HG03097 (cell line): ENCODE measurements at regions not wholly inside any gene's neighbourhood (a gene's known extent, or its start where the extent isn't known, plus 50 kb on each side); places are given as distances from the start of the nearest gene placed in this dataset.
"Not testable (repeated sequence)": the region's sequence is repeated elsewhere in the genome, so short reads cannot be mapped to it uniquely, and the experiment has no call there.

Experiments
- ATAC-seq: cut with Tn5 transposase; IDR thresholded peaks from one replicate; pipeline ENCODE4 v1.9.1; 2021; ENCODE audit not compliant: unreplicated experiment, low FRiP score

DNA sequence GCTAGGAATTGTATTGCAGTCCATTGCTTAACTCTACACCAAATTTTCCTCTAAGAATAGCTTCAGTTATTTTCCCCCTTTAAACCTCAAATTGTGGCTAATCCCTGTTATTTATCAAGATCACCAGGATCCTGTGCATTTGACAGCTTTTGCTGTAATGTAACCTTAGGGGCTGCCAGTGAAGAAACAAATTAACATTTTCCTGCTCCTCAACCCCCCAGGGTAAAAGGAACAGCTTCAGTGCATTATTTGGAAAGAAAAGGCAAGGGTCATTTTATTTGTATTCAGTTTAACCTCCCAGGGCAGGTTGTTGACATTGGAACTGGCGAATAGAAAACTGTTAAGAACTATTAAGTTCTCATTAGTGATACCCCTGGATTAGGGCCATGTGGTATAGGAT lies 57.0 kb downstream of the PCDH20 start:
- no peak for ATAC-seq

DNA sequence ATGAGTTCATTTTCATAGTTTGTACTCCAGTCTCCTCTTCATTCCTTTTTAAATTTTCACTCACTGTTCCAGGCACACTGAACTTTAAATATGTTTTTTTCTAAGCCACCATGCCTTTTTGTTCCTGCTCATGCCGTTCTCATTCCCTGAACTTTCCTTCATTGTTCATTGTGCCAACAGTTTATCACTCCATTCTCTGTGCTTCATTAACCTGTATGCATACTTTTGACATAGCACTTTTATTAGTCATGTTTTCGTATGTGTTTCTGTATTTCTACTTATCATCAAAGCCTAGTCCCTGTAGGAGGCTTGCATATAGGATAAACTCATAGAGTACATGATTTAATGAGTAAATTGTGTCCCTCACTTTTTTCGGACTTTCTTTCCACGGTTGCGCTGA lies 65.3 kb downstream of the PCDH20 start:
- no peak for ATAC-seq

DNA sequence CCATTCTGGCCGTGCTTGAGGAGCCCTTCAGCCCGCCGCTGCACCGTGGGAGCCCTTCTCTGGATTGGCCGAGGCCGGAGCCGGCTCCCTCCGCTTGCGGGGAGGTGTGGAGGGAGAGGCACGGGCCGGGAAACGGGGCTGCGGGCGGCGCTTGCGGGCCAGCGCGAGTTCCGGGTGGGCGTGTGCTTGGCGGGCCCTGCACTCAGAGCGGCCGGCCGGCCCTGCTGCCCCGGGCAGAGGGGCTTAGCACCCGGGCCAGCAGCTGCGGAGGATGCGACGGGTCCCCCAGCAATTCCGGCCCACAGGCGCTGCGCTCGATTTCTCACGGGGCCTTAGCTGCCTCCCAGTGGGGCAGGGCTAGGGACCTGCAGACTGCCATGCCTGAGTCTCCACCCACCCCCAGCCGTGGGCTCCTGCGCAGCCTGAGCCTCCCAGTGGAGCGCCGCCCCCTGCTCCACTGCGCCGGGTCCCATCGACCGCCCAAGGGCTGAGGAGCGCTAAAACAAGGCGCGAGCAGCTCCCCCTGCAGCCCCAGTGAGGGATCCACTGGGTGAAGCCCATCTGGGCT lies 76.5 kb downstream of the PCDH20 start:
- no peak for ATAC-seq

DNA sequence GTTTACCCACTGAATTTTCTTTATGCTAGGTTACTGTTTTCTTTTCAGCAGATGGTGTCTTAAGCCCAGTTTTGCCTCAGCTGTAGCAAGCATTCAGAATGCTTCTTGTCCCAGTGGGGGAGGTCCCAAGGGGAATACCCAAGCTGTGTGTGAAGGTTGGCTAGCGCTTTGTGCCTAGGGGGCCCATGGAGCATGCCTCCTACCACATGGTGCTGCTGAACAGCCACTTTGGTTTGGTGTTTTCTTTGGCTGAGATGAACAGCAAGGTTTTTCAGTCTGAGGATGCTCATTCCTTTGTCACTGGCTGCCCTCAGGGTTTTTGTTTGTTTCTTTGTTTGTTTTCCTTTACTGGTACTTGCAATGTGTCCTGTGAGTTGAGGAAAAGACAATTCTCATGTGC lies 99.0 kb downstream of the PCDH20 start:
- ATAC-seq: no peak

DNA sequence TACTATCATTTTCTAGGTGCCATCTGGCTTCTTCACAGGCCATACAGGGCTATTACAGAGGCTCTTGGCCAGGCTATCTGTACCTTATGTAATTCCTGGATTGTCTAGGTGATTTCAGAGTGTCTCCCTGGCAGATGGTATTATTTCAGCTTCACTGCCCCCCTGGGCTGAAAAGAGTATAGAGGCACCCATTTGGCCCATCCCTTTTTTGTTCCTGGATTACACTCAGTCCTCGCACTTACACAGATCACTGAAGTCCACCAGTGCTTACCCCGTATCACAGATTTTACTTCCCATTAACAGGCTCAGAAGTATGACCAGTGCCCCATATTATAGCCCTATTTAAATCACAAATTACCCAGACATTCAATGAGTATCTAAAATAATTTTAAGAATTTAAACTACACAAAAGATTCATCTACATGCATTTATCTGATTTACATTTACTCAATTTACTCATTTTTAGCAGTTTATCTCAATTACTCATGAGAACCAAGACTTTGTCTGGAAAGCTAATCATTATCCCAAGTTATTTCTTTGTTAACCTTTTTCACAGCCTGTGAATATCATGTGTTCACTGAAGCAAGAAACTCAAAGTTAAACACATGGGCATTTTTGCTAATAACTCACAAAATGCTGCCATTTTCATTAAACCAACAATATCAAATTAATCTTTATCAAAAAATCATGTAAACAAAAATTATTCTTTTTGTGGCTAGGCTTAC lies 121.0 kb downstream of the PCDH20 start:
- no peak for ATAC-seq

DNA sequence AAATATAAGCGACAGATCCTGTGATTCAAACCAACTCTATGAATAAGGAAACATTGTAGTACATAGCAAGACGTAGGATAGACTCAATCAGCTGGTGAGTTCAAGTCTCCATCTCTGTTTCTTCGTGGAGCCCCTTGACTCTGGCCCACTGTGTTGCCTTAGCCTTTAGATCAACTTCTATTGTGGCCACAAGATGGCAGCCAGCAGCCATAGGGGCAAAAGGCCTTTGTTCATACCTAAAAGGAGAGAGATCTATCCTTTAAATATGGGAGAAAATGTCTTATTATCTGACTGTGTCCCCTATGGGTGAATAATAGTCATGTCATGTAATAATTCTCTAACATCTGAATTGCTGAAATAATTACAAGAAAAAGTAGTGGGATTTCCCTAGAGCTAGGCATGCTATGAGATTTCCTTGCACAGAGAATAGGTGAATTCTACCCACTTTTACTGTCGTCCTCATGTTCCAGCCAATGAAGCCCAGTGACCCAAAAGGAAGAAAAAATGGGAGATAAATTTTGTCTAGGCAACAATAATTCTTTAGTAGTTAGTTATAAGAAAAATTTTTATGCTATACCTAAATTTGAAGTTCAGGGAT lies 129.4 kb downstream of the PCDH20 start:
- ATAC-seq: no peak

DNA sequence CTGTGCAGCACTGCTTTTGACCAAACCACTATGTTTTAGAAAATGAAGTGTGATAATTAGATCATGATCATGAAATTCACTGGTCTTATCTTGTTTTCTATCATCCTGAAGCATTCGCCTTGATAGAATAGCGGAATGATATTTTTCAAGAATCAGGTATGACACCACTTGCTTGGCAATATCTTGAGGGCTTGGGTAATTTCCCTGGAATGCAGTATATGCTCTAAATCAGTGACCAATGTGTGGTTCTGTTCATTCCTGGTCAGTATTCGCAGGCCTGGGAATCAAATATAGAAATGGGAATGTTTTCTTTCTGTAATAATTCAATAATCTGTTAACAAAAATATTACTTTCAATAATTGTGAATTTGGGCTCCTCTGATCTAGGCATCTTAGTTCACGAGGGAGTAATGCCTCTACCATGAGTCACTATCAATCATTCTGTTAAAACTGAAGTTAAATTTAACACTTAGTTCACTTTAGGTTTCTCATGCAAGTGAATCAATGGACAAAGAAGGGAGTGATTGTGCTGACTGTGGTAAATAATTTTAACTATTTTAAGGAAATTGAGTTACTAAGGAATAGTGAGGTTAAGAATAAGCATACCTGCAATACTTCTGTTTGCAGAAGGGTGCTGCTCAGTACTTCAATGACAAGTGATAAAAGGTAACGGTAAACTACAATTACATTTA lies 137.9 kb downstream of the PCDH20 start:
- ATAC-seq: no peak

DNA sequence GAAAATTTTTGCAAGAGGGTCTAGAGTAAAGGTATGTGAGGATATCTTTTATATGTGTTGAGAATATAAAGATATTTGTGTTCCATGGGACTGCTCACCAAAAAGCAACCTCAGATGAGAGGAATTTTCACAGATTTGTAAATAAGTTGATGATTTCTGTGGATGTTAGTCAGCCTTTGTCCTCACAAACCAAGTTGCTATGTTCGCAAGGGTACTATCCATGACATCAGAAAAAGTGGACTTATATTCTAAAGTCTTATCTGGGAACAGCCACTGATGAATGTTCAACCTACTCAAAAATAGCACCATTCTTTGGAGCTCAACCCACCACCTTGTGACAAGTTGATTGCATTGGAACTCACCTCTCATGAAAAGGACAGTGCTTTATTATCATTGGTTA lies 138.6 kb downstream of the PCDH20 start:
- ATAC-seq: no peak

DNA sequence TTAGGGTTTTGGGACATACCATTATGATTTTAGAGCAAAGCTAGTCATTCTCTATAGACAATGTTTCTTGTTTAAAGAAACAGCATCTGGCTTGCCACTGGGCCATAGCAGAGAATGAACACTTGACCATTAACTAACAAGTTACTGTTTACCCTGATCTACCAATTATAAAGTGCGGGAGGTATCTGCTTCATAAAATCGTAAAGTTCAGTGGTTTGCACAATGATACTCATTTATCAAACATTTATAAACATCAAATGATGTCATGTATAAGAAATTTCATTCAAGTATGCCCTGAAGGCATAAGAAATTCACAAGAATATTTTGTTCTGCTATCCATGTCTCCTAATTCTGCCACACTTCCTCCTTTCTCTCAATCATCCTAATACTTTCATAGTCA lies 139.2 kb downstream of the PCDH20 start:
- ATAC-seq: no peak

DNA sequence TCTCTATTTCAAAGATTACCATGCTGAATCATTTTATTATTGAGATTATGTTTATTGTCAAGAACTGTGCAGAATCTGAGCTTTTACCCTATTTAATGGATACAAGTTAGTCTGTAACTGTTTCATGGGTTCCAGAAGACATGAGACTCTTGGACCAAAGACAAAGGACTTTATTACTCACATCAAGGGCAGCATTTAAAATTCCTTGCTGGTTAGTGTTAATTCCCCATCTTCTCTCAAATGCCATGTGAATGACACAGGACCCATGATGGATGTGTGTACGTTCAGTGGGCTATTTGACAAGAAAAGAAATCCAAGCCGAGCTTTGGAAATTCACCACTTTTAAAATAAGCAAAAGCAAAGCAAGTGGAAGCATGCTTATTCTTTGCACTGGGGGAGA lies 139.9 kb downstream of the PCDH20 start:
- no peak for ATAC-seq

DNA sequence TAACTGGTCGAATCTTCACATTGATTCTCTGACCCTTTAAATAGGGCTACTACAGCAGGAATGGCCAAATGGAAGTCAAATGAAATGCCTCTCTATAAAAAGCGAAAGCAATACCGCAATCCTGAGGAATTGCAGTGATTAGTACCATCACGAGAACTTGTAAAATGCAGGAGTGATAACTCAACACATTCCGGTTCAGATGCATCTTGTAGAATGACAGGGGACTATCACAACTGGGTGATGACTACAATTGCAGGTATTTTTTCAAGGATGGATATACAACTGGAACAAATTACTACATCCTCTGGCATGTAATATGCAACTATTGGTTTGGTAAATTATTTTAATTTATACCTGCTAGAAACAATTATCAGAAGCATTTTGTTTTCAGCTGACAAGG lies 140.4 kb downstream of the PCDH20 start:
- ATAC-seq: no peak

DNA sequence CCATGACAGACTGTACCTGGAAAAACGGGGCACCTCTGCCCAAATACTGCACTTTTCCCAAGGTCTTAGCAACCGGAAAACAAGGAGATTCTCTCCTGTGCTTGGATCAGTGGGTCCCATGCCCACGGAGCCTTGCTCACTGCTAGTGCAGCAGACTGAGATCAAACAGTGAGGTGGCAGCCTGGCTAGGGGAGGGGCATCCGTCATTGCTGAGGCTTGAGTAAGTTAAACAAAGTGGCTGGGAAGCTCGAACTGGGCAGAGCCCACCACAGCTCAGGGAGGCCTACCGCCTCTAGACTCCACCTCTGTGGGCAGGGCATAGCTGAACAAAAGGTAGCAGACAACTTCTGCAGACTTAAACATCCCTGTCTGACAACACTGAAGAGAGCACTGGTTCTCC lies 148.8 kb downstream of the PCDH20 start:
- not testable (repeated sequence) for ATAC-seq

DNA sequence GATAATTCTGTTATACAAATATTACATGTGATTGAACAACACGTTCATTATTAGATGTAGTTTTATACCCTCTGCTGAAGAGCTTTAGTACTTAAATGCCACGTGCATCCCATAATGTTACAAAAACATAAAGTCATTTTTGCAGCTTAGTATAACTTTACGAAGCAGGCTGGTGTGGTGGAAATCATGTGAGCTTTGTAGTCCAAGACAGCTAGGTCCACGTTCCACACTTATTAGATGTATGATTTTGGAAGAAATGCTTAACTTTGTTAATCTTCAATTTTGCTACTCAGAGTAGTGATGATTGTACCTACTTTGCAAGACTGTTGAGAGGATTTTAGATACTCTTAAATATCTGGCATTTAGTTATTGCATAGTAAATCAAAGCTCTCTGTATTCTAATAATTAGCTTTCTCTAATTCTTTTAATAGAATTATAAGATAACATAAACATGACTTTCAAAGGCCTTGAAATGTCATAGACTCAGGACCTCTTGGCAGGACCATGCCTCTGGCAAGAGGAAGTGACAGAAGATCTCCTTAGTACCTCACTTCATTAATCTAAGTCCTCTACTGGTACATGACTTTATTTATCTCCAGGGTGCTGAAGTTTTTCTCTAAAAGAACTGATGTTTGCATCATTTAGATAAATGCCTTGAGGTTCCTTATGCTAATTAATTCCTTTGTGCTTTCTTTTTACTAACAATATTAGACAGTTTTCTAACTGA lies 153.7 kb downstream of the PCDH20 start:
- ATAC-seq: no peak

DNA sequence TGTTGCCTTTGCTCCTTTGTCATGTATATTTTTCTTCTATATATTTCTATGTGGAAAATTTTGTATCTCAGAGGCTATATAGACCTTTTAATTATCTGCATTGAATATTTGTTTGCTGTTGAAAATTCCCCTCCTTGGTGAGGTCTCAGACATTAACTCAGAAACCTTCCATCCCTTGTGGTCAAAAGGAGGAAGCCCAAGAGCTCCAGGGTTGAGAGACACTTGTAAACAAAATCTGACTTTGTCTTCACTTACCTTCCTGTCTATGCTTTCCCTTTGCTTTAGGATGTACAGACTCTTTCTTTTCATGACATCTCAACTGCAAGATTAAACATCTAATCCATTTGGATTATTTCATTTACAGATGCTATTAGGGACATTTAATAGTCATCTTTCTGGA lies 157.5 kb downstream of the PCDH20 start:
- no peak for ATAC-seq

DNA sequence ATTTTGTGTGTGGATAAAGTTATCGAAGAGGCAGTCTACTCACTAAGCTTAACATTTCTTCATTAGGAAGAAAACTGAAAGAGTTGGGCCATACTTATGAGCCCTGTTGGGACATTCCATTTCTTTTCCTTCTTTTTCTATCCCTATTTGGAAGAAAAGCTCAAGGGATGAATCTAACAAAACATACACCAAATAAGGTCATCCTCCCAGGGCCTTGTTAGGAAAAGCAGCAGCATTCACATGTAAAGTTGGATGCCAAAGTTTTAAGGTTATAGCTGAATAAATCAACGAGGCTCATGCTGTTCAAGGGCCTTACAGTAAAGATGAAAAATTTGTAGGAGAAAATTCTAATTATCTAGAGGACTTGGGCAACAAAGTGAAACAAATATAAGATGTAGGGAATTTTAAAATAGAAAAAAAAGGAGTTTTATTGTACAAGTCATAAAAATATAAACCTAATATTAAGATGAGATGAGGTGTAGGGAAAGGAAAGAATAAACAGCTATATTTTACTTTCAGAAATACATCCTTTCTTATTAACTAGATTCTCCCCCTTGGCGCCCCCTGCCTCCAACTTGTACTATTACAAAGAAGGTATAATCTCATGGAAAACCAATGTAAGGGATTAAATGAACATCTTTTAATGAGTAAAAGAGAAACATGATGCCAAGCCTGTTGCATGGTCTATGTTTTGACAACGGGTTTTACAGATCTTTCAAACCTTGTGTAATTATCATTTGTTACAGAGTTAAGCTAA lies 160.4 kb downstream of the PCDH20 start:
- no peak for ATAC-seq

DNA sequence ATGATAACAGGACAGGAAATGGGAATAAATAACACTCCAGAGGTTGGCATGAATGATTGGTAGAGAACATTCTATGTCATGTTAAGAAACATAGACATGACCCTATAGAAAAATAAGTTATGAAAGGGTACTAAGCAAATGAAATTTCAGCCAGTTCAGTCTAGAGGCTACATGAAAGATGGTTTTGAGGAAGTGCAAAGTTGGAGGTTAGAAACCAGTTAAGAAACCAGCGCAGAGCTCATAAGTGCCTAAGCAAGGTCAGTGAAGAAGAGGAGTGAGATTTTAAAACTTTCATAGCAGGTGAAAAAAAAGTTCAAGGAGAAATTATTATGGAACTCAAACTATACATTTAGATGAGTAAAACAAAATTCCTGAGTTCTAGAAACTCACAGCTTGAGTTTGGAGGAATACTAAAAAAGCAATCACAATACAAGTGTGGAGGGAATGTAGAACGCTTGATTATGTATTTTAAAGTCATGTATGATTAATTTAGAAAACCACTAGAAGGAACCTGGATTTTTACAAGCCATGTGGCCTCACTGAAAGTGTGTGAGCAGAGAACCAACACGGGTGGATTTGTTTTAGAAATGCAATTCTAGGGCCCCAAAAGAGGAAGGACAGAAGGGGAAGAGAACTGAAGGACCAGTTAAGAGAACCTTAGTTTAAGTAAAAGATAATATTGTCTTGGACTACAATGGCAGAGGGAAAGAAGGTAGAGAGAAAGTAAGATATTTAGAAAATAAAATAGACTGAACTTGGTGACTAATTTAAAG lies 162.4 kb downstream of the PCDH20 start:
- no peak for ATAC-seq

DNA sequence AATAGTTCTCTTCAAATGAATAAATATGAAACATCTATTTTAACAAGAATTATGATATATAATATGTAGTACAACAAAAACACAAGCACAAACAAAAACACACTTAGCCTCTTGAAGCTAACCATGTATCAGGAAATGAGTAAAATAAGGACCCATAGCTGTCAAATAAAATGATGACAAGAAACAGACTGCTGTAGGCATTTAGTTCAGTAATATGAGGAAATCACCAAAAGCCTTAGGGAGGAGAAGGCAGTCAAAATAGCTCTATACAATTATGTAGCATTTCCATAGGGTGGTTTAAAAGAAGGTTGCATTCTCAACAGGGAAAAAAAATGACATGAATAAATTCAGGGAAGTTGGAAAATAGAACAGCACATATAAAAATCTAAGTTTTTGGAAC lies 163.4 kb downstream of the PCDH20 start:
- ATAC-seq: no peak

DNA sequence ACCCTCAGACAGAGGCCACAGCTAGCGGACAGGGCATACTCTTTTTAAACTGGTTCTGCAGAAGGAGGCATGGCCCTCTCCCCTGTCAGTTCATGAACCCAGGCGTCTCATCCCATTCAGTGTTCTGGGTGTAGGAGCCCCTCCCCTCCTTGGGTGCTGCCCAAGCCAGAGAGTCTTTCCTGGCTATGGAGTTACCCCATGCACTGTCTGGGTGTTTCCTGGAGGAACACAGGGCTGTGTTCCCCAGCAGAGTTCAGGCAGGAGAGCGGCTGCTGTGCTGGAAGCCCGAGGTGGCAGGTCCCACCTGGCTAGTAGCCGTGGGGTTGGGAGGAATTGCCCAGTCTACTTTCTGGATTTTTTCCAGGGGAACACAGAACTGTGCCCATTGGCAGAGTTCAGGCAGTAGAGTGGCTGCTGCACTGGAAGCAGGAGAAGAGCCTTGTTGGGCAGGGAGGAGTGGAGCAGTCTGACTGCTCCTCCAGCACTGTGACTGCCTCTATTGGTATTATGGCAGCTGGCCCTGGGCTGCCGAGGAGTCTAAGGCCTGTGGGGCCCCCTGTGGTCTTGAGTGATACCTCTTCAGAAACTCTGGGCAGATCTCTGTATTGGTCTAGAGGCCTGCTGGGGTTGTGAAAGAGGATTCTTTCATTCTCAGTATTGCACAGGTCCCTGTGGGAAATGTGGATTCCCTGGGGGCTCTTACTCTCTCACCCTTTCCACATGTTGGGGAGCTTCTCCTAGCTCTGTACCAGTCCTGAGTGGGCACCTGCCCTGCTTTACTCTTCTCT lies 168.3 kb downstream of the PCDH20 start:
- peak; percentile 96 for ATAC-seq

DNA sequence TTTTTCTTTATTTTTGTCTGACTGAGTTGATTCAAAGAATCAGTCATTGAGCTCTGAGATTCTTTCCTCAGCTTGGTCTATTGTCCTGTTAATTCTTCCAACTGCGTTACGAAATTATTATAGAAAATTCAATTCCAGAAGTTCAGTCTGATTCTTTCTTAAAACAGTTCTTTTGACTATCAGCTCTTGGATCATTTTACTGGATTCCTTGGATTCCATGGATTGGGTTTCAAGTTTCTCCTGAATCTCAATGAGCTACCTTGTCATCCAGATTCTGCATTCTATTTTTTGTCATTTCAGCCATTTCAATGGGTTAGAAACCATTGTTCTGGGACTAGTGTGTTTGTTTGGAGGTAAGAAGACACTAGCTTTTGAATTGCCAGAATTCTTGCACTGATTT lies 169.3 kb downstream of the PCDH20 start:
- no peak for ATAC-seq
